Neuron (in vitro differentiated cells): ENCODE measurements at regions not wholly inside any gene's neighbourhood (a gene's known extent, or its start where the extent isn't known, plus 50 kb on each side); places are given as distances from the start of the nearest gene placed in this dataset.
A peak's percentile ranks its signal among the peaks of the same experiment; 100 is the strongest.

Experiments used
- H2AFZ ChIP-seq: one replicate; pipeline ENCODE4 v1.6.1; 2013; ENCODE audit warnings: low read depth, mild to moderate bottlenecking, inconsistent platforms, low read length, moderate library complexity
- H3K27me3 ChIP-seq: one replicate; pipeline ENCODE4 v1.6.1; 2013; ENCODE audit warnings: low read length; ENCODE audit not compliant: insufficient read depth
- H3K36me3 ChIP-seq: one replicate; pipeline ENCODE4 v1.6.1; 2013; ENCODE audit warnings: low read length; ENCODE audit not compliant: insufficient read depth
- H3K4me1 ChIP-seq: one replicate; pipeline ENCODE4 v1.6.1; 2013; ENCODE audit warnings: low read length; ENCODE audit not compliant: insufficient read depth
- H3K4me3 ChIP-seq: 2 replicates; pipeline ENCODE4 v1.5.1; 2013; ENCODE audit warnings: mild to moderate bottlenecking, low read length, moderate library complexity
- H3K9me3 ChIP-seq: one replicate; pipeline ENCODE4 v1.6.1; 2013; ENCODE audit warnings: low read length

- Histone ChIP-seq H3K4me1 (no peaks in the 10 kb centered on the region), H3K36me3 (no peaks in the 10 kb centered on the region), H3K9me3 (no peaks in the 10 kb centered on the region), H3K27me3 (no peaks in the 10 kb centered on the region), H3K4me3 (no peak overlapping the region), H2AFZ (no peak overlapping the region)
These were observed 477.7 kb upstream of the C9orf72 start for GRCh38 chr9:28050941-28051340.

- Histone ChIP-seq H3K9me3 (no peaks in the 10 kb centered on the region), H3K4me1 (no peaks in the 10 kb centered on the region), H3K27me3 (no peaks in the 10 kb centered on the region), H3K4me3 (no peak overlapping the region), H3K36me3 (no peaks in the 10 kb centered on the region), H2AFZ (no peak overlapping the region)
These were observed 478.6 kb upstream of the C9orf72 start for GRCh38 chr9:28051559-28052503.

GRCh38 chr9:28053096-28053777 lies 480.0 kb upstream of the C9orf72 start:
- no peak overlapping the region for H2AFZ ChIP-seq
- no peak overlapping the region for H3K4me3 ChIP-seq
- no peaks in the 10 kb centered on the region for H3K27me3 ChIP-seq
- H3K9me3 ChIP-seq: no peaks in the 10 kb centered on the region
- no peaks in the 10 kb centered on the region for H3K36me3 ChIP-seq
- no peaks in the 10 kb centered on the region for H3K4me1 ChIP-seq

GRCh38 chr9:28056006-28056405 lies 482.7 kb upstream of the C9orf72 start:
- Histone ChIP-seq H3K4me3 (no peak overlapping the region), H3K27me3 (no peaks in the 10 kb centered on the region), H3K36me3 (no peaks in the 10 kb centered on the region)

GRCh38 chr9:28056466-28056865 lies 483.2 kb upstream of the C9orf72 start:
- H2AFZ ChIP-seq: no peak overlapping the region
- no peaks in the 10 kb centered on the region for H3K27me3 ChIP-seq
- no peaks in the 10 kb centered on the region for H3K9me3 ChIP-seq
- no peak overlapping the region for H3K4me3 ChIP-seq
- no peaks in the 10 kb centered on the region for H3K4me1 ChIP-seq
- no peaks in the 10 kb centered on the region for H3K36me3 ChIP-seq

More at GRCh38 chr9:28056006-28056405, 482.7 kb upstream of the C9orf72 start:
- Histone ChIP-seq H3K4me1 (no peaks in the 10 kb centered on the region), H3K9me3 (no peaks in the 10 kb centered on the region), H2AFZ (no peak overlapping the region)

GRCh38 chr9:28059192-28059591 lies 485.9 kb upstream of the C9orf72 start:
- no peaks in the 10 kb centered on the region for H3K9me3 ChIP-seq
- H3K27me3 ChIP-seq: no peaks in the 10 kb centered on the region
- H3K4me3 ChIP-seq: no peak overlapping the region

GRCh38 chr9:28064241-28064815 lies 491.0 kb upstream of the C9orf72 start:
- H3K36me3 ChIP-seq: no peaks in the 10 kb centered on the region
- no peaks in the 10 kb centered on the region for H3K4me1 ChIP-seq
- H3K9me3 ChIP-seq: no peaks in the 10 kb centered on the region
- no peaks in the 10 kb centered on the region for H3K27me3 ChIP-seq
- H3K4me3 ChIP-seq: no peak overlapping the region
- H2AFZ ChIP-seq: no peak overlapping the region

More at GRCh38 chr9:28059192-28059591, 485.9 kb upstream of the C9orf72 start:
- H3K4me1 ChIP-seq: no peaks in the 10 kb centered on the region
- H2AFZ ChIP-seq: no peak overlapping the region
- H3K36me3 ChIP-seq: no peaks in the 10 kb centered on the region

- Histone ChIP-seq H3K4me3 (no peak overlapping the region), H3K36me3 (no peaks in the 10 kb centered on the region), H3K9me3 (no peaks in the 10 kb centered on the region), H3K27me3 (no peaks in the 10 kb centered on the region), H2AFZ (no peak overlapping the region), H3K4me1 (peaks cover 2% of the 10 kb centered on the region)
These were observed 500.0 kb upstream of the C9orf72 start for GRCh38 chr9:28073270-28073669.

GRCh38 chr9:28079677-28080076 lies 506.4 kb upstream of the C9orf72 start:
- H3K9me3 ChIP-seq: no peaks in the 10 kb centered on the region
- H3K27me3 ChIP-seq: no peaks in the 10 kb centered on the region
- H3K4me1 ChIP-seq: no peaks in the 10 kb centered on the region

GRCh38 chr9:28082671-28083070 lies 509.4 kb upstream of the C9orf72 start:
- no peaks in the 10 kb centered on the region for H3K36me3 ChIP-seq
- H3K4me1 ChIP-seq: no peaks in the 10 kb centered on the region
- H3K4me3 ChIP-seq: no peak overlapping the region
- H3K9me3 ChIP-seq: no peaks in the 10 kb centered on the region
- no peak overlapping the region for H2AFZ ChIP-seq
- H3K27me3 ChIP-seq: no peaks in the 10 kb centered on the region

More at GRCh38 chr9:28079677-28080076, 506.4 kb upstream of the C9orf72 start:
- H2AFZ ChIP-seq: no peak overlapping the region
- no peak overlapping the region for H3K4me3 ChIP-seq
- no peaks in the 10 kb centered on the region for H3K36me3 ChIP-seq

- H3K9me3 ChIP-seq: no peaks in the 10 kb centered on the region
- H3K4me3 ChIP-seq: no peak overlapping the region
- no peaks in the 10 kb centered on the region for H3K4me1 ChIP-seq
- peak overlapping the region; percentile 34 for H2AFZ ChIP-seq
- H3K27me3 ChIP-seq: no peaks in the 10 kb centered on the region
- no peaks in the 10 kb centered on the region for H3K36me3 ChIP-seq
These were observed 513.6 kb upstream of the C9orf72 start for GRCh38 chr9:28086881-28087280.

GRCh38 chr9:28092981-28093936 lies 520.0 kb upstream of the C9orf72 start:
- Histone ChIP-seq H3K9me3 (no peaks in the 10 kb centered on the region), H2AFZ (no peak overlapping the region), H3K27me3 (no peaks in the 10 kb centered on the region), H3K4me1 (peaks cover 7% of the 10 kb centered on the region), H3K36me3 (no peaks in the 10 kb centered on the region), H3K4me3 (no peak overlapping the region)
